PC-9 (cell line): ENCODE measurements at regions not wholly inside any gene's neighbourhood (a gene's known extent, or its start where the extent isn't known, plus 50 kb on each side); places are given as distances from the start of the nearest gene placed in this dataset.

Experiments
- BruUV-seq: library from RNA; stranded (reverse); fragments of 400-500 nt; replicated peaks from 2 replicates; lab custom pipeline; 2021; lab: Mats Ljungman, UMichigan
- CTCF ChIA-PET: fragments of 300-600 bp; sonication (Branson Sonifier 250); formaldehyde crosslinking; loops from one replicate; lab custom pipeline; 2022; ENCODE audit warnings: antibody characterized with exemption; lab: Charles Lee
- POLR2A ChIA-PET: fragments of 300-600 bp; sonication (Branson Sonifier 250); formaldehyde crosslinking; loops from one replicate; lab custom pipeline; 2022; ENCODE audit warnings: antibody characterized with exemption; ENCODE audit not compliant: unreplicated experiment; lab: Charles Lee
- DNase-seq, 2 experiments: peaks; one replicate each; pipeline versions ENCODE4 v3.0.0 to v3.0.0-alpha.2; 2015 to 2022; ENCODE audit warnings: mixed read lengths in 1 of 2
- H2AFZ ChIP-seq: fragments of 200-600 bp; sonication (generic); 2 replicates; pipeline ENCODE4 v1.8.1; 2017; ENCODE audit warnings: antibody characterized with exemption
- H3F3A ChIP-seq: fragments of 200-600 bp; sonication (generic); 2 replicates; pipeline ENCODE4 v1.8.1; 2017; ENCODE audit warnings: antibody characterized with exemption, mild to moderate bottlenecking, low read depth; ENCODE audit not compliant: insufficient read depth
- H3K27ac ChIP-seq: fragments of 200-600 bp; sonication (generic); 2 replicates; pipeline ENCODE4 v1.6.1; 2016; ENCODE audit warnings: mixed run types
- H3K27me3 ChIP-seq: fragments of 200-600 bp; sonication (generic); 2 replicates; pipeline ENCODE4 v1.6.1; 2016; ENCODE audit warnings: low read depth, mixed run types; ENCODE audit not compliant: insufficient read depth
- H3K36me3 ChIP-seq: fragments of 200-600 bp; sonication (generic); 2 replicates; pipeline ENCODE4 v1.6.1; 2016; ENCODE audit warnings: low read depth, mixed run types
- H3K4me1 ChIP-seq: fragments of 200-600 bp; sonication (generic); replicated peaks from 2 replicates; pipeline ENCODE4 v1.6.1; 2016; ENCODE audit warnings: mixed run types; ENCODE audit not compliant: insufficient read depth
- H3K4me2 ChIP-seq: fragments of 200-600 bp; sonication (generic); 2 replicates; pipeline ENCODE4 v1.6.1; 2017; ENCODE audit warnings: mixed run types
- H3K4me3 ChIP-seq: fragments of 200-600 bp; sonication (generic); 2 replicates; pipeline ENCODE4 v1.6.1; 2016; ENCODE audit warnings: mixed run types
- H3K79me2 ChIP-seq: fragments of 200-600 bp; sonication (generic); 2 replicates; pipeline ENCODE4 v1.6.1; 2017; ENCODE audit warnings: low read depth, mixed run types
- H3K9me2 ChIP-seq: fragments of 200-600 bp; sonication (generic); 2 replicates; pipeline ENCODE4 v1.8.1; 2017; ENCODE audit warnings: mild to moderate bottlenecking; ENCODE audit not compliant: insufficient read depth
- H3K9me3 ChIP-seq: fragments of 200-600 bp; sonication (generic); 2 replicates; pipeline ENCODE4 v1.8.1; 2016; ENCODE audit warnings: low read depth; ENCODE audit not compliant: insufficient read depth
- H4K20me1 ChIP-seq: fragments of 200-600 bp; sonication (generic); 2 replicates; pipeline ENCODE4 v1.8.1; 2017; ENCODE audit not compliant: insufficient read depth
- EZH2 ChIP-seq: fragments of 200-600 bp; sonication (generic); IDR thresholded peaks from 2 replicates; pipeline ENCODE4 v1.8.0; 2017; ENCODE audit warnings: antibody characterized with exemption, low read depth
- intact Hi-C: fragments of 100-400 bp; cut with micrococcal nuclease; formaldehyde crosslinking; loops from one replicate; pipeline ENCODE4 v1.10.0; 2022; ENCODE audit not compliant: unreplicated experiment
- TF ChIP-seq, protein P1 (sequence below): fragments of 200-600 bp; sonication (generic); conservative IDR thresholded peaks from 2 replicates; pipeline ENCODE4 v1.6.1; 2017; ENCODE audit warnings: mixed run types, antibody characterized with exemption, mild to moderate bottlenecking, moderate library complexity

DNA sequence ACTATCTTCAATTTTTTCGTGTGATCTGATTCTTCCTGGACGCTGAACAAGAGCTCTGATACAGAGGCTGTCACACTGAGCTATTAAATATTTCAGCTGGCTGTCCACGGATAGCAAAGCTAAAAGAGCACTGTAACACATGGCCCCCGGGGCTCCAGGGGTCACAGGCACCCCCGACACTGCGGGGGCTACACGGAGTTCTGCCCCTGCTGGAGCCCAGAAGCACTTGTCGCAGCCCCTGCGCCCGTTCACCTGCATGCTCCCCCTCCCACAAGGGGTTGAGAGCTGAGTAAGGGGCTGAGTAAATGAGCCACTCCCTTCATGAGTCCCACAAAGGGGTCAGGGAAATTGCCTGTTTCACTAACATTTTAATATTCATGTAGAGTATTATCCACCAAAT is 316.3 kb downstream of the TMEM167A start:
- Histone ChIP-seq H3K4me1 (no peaks in the 10 kb centered on the region), H2AFZ (no peak overlapping the region), H3K27ac (no peak overlapping the region), H4K20me1 (no peaks in the 10 kb centered on the region), H3K4me3 (no peak overlapping the region), H3K27me3 (no peaks in the 10 kb centered on the region), H3K9me2 (no peaks in the 10 kb centered on the region), H3F3A (no peaks in the 10 kb centered on the region), H3K79me2 (no peaks in the 10 kb centered on the region), H3K36me3 (no peaks in the 10 kb centered on the region), H3K9me3 (no peaks in the 10 kb centered on the region), H3K4me2 (no peak overlapping the region)
- POLR2A ChIA-PET = no interaction called here
- intact Hi-C loops = no loop called here
- TF ChIP-seq EZH2 = no peak
- TF ChIP-seq, protein P1, sequence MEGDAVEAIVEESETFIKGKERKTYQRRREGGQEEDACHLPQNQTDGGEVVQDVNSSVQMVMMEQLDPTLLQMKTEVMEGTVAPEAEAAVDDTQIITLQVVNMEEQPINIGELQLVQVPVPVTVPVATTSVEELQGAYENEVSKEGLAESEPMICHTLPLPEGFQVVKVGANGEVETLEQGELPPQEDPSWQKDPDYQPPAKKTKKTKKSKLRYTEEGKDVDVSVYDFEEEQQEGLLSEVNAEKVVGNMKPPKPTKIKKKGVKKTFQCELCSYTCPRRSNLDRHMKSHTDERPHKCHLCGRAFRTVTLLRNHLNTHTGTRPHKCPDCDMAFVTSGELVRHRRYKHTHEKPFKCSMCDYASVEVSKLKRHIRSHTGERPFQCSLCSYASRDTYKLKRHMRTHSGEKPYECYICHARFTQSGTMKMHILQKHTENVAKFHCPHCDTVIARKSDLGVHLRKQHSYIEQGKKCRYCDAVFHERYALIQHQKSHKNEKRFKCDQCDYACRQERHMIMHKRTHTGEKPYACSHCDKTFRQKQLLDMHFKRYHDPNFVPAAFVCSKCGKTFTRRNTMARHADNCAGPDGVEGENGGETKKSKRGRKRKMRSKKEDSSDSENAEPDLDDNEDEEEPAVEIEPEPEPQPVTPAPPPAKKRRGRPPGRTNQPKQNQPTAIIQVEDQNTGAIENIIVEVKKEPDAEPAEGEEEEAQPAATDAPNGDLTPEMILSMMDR = no peak
- CTCF ChIA-PET = no interaction called here
- no TSS peak for BruUV-seq
- DNase-seq = no peak

DNA sequence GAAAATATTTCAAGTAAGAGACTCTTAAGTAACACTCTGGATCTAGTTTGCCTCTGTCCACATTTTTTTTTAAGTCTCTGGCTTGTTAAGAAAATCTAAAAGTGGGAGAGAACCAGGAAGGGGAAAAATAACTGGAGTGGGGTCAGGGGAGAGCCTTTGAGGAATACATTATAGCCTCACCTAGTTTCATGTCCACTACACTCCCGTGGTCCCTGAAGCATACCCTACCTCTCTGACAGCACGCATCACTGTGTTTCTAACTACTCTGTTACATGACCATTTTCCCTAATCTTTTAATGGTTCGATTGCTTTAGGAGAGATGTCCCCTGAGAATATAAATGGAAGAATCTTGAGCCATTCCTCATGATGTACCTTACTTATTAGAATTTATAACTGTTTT is 318.3 kb downstream of the TMEM167A start:
- no peak for DNase-seq
- Histone ChIP-seq H3F3A (no peaks in the 10 kb centered on the region), H3K79me2 (no peaks in the 10 kb centered on the region), H3K4me2 (no peak overlapping the region), H3K36me3 (no peaks in the 10 kb centered on the region), H3K9me2 (no peaks in the 10 kb centered on the region), H3K4me1 (no peaks in the 10 kb centered on the region), H3K27me3 (no peaks in the 10 kb centered on the region), H3K4me3 (no peak overlapping the region), H3K9me3 (no peaks in the 10 kb centered on the region), H4K20me1 (no peaks in the 10 kb centered on the region), H3K27ac (no peak overlapping the region), H2AFZ (no peak overlapping the region)
- BruUV-seq = no TSS peak
- TF ChIP-seq, protein P1 = no peak
- no peak for TF ChIP-seq EZH2
- CTCF ChIA-PET = no interaction called here
- intact Hi-C loops = no loop called here
- POLR2A ChIA-PET = no interaction called here

DNA sequence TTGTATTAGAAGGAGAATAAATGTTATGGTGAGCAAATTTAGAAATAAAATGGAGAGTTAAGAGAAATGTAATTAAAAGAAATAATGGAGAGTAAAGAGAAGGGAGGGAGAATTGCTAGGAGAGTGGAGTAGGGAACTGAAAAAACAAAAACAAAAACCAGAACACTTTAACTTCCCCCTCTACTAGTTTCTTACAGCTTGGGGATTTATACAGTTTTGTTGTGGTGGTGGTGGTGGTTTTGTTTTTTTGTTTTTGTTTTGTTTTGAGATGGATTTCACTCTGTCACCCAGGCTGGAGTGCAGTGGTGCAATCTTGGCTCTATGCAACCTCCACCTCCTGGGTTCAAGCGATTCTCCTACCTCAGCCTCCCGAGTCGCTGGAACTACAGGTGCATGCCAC is 322.4 kb downstream of the TMEM167A start:
- TF ChIP-seq EZH2 = no peak
- TF ChIP-seq, protein P1 = no peak
- Histone ChIP-seq H3K79me2 (no peaks in the 10 kb centered on the region), H2AFZ (no peak overlapping the region), H3K9me3 (no peaks in the 10 kb centered on the region), H3K4me1 (no peaks in the 10 kb centered on the region), H3F3A (no peaks in the 10 kb centered on the region), H3K9me2 (no peaks in the 10 kb centered on the region; the same call in 1 of the 2 replicates), H3K36me3 (no peaks in the 10 kb centered on the region), H3K27ac (no peak overlapping the region), H3K27me3 (no peaks in the 10 kb centered on the region), H3K4me3 (no peak overlapping the region), H3K4me2 (no peak overlapping the region), H4K20me1 (no peaks in the 10 kb centered on the region)
- BruUV-seq = no TSS peak
- ChIA-PET POLR2A (no interaction called here), CTCF (no interaction called here)
- intact Hi-C loops = no loop called here
- DNase-seq = no peak
